Memory B cell (primary cell): ENCODE measurements at regions not wholly inside any gene's neighbourhood (a gene's known extent, or its start where the extent isn't known, plus 50 kb on each side); places are given as distances from the start of the nearest gene placed in this dataset.
"Not testable (repeated sequence)": the region's sequence is repeated elsewhere in the genome, so short reads cannot be mapped to it uniquely, and the experiment has no call there.

Source experiments
- ATAC-seq: fragments of 150-1000 bp; cut with Tn5 transposase; 2 replicates; pipeline ENCODE4 v1.10.0; 2021; ENCODE audit warnings: low read depth, mild to moderate bottlenecking, moderate library complexity
- DNase-seq, 2 donors: peaks; one replicate each; pipeline ENCODE4 v3.0.0; 2022; ENCODE audit warnings: low spot score in 2 of 2
- H3K27ac Mint-ChIP-seq: one replicate; pipeline ENCODE4 v1.8.0; 2022; ENCODE audit warnings: mild to moderate bottlenecking, moderate library complexity, mixed read lengths
- H3K27me3 Mint-ChIP-seq: one replicate; pipeline ENCODE4 v1.8.0; 2022; ENCODE audit warnings: mixed read lengths
- H3K36me3 Mint-ChIP-seq: one replicate; pipeline ENCODE4 v1.8.0; 2022; ENCODE audit warnings: mild to moderate bottlenecking, mixed read lengths
- H3K4me1 Mint-ChIP-seq: one replicate; pipeline ENCODE4 v1.8.0; 2022; ENCODE audit warnings: mixed read lengths
- H3K4me3 Mint-ChIP-seq: one replicate; pipeline ENCODE4 v1.8.0; 2022; ENCODE audit warnings: mild to moderate bottlenecking, moderate library complexity, mixed read lengths
- H3K9me3 Mint-ChIP-seq: one replicate; pipeline ENCODE4 v1.8.0; 2022; ENCODE audit warnings: mixed read lengths

DNA sequence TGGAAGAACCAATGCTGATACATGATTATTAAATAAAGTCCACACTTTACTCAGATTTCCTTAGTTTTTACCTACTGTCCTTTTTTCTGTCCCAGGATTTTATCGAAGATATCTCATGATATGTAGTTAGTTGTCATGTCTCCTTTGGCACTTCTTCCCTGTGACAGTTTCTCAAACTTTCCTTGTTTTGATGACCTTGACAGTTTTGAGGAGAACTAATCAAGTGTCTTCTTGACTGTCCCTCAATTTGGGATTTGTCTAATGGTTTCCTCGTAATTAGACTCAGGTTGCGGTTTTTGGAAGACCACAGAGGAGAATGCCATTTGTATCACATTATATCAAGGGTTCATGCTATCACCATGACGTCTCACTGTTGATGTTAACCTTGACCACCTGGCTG lies 483.1 kb upstream of the ZNF608 start:
- Mint-ChIP-seq H3K4me1 (peaks cover 3% of the 10 kb centered on the region), H3K27ac (no peak overlapping the region)
- no peak for DNase-seq

DNA sequence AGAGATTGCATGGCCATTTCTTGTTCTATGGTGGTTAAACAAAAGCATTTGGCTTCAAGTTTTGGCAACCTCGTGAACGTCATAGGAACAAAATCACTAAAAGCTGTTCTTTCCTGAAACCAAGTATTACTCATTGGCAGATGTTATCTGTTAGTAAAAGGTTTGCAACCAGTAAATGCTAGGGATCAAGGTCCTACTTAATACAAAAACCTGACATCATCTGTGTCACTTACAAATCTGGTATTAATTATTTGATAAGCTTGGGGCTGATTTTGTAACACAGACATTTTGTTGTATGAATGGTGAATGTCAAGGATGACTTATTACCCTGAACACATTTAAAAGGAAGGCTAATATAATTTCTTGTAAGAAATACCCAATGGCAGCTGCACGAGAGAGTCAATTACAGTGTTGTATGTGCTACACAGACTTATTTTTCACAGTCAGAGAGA lies 486.4 kb upstream of the ZNF608 start:
- Mint-ChIP-seq H3K36me3 (no peaks in the 10 kb centered on the region), H3K4me1 (peaks cover 8% of the 10 kb centered on the region), H3K4me3 (no peak overlapping the region), H3K9me3 (peaks cover 2% of the 10 kb centered on the region), H3K27ac (no peak overlapping the region), H3K27me3 (no peaks in the 10 kb centered on the region)
- DNase-seq (no peak), ATAC-seq (no peak)

More for the DNA sequence above, 483.1 kb upstream of the ZNF608 start:
- peaks cover 2% of the 10 kb centered on the region for H3K9me3 Mint-ChIP-seq
- ATAC-seq = no peak
- H3K36me3 Mint-ChIP-seq = no peaks in the 10 kb centered on the region
- no peak overlapping the region for H3K4me3 Mint-ChIP-seq
- no peaks in the 10 kb centered on the region for H3K27me3 Mint-ChIP-seq

DNA sequence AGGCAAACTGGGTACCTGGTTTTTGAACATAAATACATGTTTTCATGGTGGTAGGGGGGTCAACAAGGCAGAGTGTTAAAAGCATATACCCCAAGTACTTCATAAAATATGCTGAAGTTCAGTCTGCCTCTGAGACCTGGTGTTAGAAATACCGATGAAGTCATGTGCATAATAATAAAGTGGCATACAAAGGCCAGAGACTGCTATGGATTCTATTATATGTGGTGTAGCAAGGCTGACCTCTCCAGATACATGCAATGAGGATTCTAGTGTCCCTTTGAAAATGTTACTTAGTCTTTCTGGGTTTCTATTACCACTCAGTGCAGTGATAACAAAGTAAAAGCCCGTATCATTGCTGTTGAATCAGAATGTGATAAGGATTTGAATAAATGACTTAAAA lies 487.5 kb upstream of the ZNF608 start:
- DNase-seq (no peak), ATAC-seq (no peak)
- H3K4me1 Mint-ChIP-seq = peaks cover 5% of the 10 kb centered on the region
- H3K27me3 Mint-ChIP-seq = no peaks in the 10 kb centered on the region
- H3K9me3 Mint-ChIP-seq = peaks cover 2% of the 10 kb centered on the region
- no peak overlapping the region for H3K27ac Mint-ChIP-seq
- no peaks in the 10 kb centered on the region for H3K36me3 Mint-ChIP-seq
- no peak overlapping the region for H3K4me3 Mint-ChIP-seq

DNA sequence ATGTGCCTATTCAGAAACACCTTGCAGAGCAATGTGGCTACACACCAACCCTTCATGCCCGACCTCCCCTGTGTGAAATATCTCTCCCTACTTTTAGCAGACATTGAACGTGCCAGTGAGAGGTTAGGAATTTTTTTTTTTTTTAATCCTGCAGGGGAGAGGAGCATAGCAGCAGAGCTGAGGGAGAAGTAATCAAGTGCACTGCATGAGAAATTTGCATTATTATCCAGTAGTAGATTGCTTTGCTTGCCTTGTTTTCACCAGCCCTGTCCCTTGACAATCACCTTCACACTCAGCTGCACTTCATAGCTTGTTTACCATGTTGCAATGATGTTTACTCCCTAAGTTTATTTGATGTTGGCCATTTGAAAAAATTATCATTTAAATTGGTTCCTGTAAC lies 489.6 kb upstream of the ZNF608 start:
- Mint-ChIP-seq H3K27me3 (no peaks in the 10 kb centered on the region), H3K9me3 (peaks cover 2% of the 10 kb centered on the region), H3K4me3 (no peak overlapping the region), H3K4me1 (peaks cover 5% of the 10 kb centered on the region), H3K36me3 (no peaks in the 10 kb centered on the region), H3K27ac (no peak overlapping the region)
- ATAC-seq (no peak), DNase-seq (no peak)

DNA sequence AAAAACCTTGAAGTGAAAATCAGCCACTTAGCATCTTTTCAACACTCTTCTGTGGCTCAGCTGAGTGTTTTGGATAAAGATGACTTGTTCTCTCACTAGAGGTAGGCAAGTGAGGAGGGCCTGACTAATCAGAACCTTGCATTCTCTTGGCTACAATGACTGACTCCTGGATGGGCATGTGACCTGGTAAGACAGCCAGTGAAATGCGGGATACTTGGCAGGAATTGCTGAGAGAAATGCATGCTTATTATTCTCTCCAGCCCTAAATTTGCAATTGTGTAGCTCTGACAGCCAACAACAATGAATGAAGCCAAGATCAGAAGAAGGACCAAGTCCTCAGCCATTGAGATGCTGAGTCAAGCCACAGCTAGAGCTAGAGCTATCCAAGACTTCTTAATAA lies 490.5 kb upstream of the ZNF608 start:
- ATAC-seq = no peak
- peaks cover 1% of the 10 kb centered on the region for H3K36me3 Mint-ChIP-seq
- peaks cover 3% of the 10 kb centered on the region for H3K9me3 Mint-ChIP-seq
- peaks cover 5% of the 10 kb centered on the region for H3K4me1 Mint-ChIP-seq
- no peaks in the 10 kb centered on the region for H3K27me3 Mint-ChIP-seq
- no peak overlapping the region for H3K27ac Mint-ChIP-seq
- no peak for DNase-seq
- no peak overlapping the region for H3K4me3 Mint-ChIP-seq

DNA sequence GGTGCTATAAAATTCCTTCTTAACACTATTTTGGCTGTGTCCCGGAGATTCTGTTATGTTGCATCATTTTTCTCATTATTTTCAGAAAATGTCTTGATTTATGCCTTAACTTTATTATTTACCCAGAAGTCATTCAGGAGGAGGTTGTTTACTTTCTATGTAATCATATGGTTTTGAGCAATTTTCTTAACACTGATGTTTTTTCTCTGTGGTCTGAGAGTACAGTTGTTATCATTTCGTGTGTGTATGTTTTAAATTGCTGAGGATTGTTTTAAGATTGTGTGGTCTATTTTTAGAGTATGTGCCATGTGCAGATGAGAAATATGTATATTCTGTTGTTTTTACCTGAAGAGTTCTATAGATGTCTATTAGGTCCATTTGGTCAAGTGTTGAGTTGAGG lies 498.1 kb upstream of the ZNF608 start:
- no peak for ATAC-seq

DNA sequence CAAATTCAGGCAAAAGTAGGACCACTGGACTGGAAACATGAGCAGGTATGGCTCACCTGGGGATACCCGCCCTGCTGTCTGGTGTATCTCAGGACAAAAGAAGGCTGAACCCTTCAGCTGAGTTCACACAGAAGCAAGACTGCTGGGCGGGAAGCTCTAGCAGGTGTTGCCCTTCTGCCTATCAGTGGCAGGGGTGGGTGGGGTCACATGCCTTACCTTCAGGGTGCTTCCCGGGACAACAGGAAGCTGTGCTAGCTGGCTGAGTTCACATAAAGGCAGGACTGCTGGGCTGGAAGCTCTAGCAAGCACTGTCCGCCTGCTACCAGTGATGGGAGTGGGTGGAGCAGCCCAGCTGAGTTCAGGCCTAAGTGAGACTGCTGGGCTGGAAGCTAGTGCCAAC lies 498.8 kb upstream of the ZNF608 start:
- no peak overlapping the region for H3K4me3 Mint-ChIP-seq
- H3K27me3 Mint-ChIP-seq = no peaks in the 10 kb centered on the region
- ATAC-seq (no peak), DNase-seq (no peak)
- peaks cover 1% of the 10 kb centered on the region for H3K36me3 Mint-ChIP-seq
- no peaks in the 10 kb centered on the region for H3K4me1 Mint-ChIP-seq
- peaks cover 5% of the 10 kb centered on the region for H3K9me3 Mint-ChIP-seq
- no peak overlapping the region for H3K27ac Mint-ChIP-seq

More for the DNA sequence above, 498.1 kb upstream of the ZNF608 start:
- Mint-ChIP-seq H3K36me3 (peaks cover 1% of the 10 kb centered on the region), H3K9me3 (peaks cover 5% of the 10 kb centered on the region), H3K27me3 (no peaks in the 10 kb centered on the region), H3K4me3 (no peak overlapping the region), H3K4me1 (no peaks in the 10 kb centered on the region), H3K27ac (no peak overlapping the region)
- no peak for DNase-seq

- Mint-ChIP-seq H3K27ac (no peak overlapping the region), H3K27me3 (no peaks in the 10 kb centered on the region), H3K4me1 (no peaks in the 10 kb centered on the region), H3K4me3 (no peak overlapping the region), H3K9me3 (peaks cover 5% of the 10 kb centered on the region), H3K36me3 (peaks cover 5% of the 10 kb centered on the region)
- DNase-seq (no peak), ATAC-seq (no peak)
Measured at GRCh38 chr5:125249400-125249799, 503.0 kb upstream of the ZNF608 start.

GRCh38 chr5:125251703-125252102 lies 505.3 kb upstream of the ZNF608 start:
- ATAC-seq (no peak), DNase-seq (no peak)
- Mint-ChIP-seq H3K36me3 (peaks cover 8% of the 10 kb centered on the region), H3K27ac (no peak overlapping the region), H3K27me3 (no peaks in the 10 kb centered on the region), H3K4me3 (no peak overlapping the region), H3K4me1 (no peaks in the 10 kb centered on the region), H3K9me3 (peaks cover 9% of the 10 kb centered on the region)

DNA sequence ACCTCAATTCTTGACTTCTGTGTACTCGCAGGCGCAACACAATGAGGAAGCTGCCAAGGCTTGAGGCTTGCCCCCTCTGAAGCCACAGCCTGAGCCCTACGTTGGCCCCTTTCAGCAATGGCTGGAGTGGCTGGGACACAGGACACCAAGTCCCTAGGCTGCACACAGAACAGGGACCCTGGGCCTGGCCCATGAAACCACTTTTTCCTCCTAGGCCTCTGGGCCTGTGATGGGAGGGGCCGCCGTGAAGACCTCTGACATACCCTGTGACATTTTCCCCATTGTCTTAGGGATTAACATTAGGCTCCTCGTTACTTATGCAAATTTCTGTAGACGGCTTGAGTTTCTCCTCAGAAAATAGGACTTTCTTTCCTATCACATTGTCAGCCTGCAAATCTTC lies 507.2 kb upstream of the ZNF608 start:
- H3K27me3 Mint-ChIP-seq, H3K27ac Mint-ChIP-seq, ATAC-seq, H3K36me3 Mint-ChIP-seq, H3K4me1 Mint-ChIP-seq, H3K4me3 Mint-ChIP-seq, H3K9me3 Mint-ChIP-seq, DNase-seq: not testable (repeated sequence)

DNA sequence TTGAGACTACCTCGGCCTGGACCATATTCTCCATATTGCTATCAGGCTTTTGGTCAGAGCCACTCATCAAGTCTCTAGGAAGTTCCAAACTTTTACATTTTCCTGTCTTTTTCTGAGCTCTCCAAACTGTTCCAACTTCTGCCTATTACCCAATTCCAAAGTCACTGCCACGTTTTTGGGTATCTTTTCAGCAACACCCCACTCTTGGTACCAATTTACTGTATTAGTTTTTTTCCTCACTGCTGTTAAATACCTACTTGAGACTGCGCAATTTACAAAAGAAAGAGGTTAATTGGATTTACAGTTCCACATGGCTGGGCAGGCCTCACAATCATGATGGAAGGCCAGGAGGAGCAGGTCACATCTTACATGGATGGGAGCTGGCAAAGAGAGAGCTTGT lies 507.8 kb upstream of the ZNF608 start:
- Mint-ChIP-seq H3K27me3 (no peaks in the 10 kb centered on the region), H3K9me3 (peaks cover 7% of the 10 kb centered on the region), H3K27ac (no peak overlapping the region), H3K4me1 (no peaks in the 10 kb centered on the region), H3K36me3 (peaks cover 8% of the 10 kb centered on the region), H3K4me3 (no peak overlapping the region)
- ATAC-seq = no peak
- no peak for DNase-seq

- ATAC-seq (no peak), DNase-seq (no peak)
- Mint-ChIP-seq H3K9me3 (peaks cover 8% of the 10 kb centered on the region), H3K27me3 (no peaks in the 10 kb centered on the region), H3K27ac (no peak overlapping the region), H3K36me3 (peaks cover 10% of the 10 kb centered on the region), H3K4me1 (no peaks in the 10 kb centered on the region), H3K4me3 (no peak overlapping the region)
Measured at GRCh38 chr5:125256296-125256695, 509.9 kb upstream of the ZNF608 start.

DNA sequence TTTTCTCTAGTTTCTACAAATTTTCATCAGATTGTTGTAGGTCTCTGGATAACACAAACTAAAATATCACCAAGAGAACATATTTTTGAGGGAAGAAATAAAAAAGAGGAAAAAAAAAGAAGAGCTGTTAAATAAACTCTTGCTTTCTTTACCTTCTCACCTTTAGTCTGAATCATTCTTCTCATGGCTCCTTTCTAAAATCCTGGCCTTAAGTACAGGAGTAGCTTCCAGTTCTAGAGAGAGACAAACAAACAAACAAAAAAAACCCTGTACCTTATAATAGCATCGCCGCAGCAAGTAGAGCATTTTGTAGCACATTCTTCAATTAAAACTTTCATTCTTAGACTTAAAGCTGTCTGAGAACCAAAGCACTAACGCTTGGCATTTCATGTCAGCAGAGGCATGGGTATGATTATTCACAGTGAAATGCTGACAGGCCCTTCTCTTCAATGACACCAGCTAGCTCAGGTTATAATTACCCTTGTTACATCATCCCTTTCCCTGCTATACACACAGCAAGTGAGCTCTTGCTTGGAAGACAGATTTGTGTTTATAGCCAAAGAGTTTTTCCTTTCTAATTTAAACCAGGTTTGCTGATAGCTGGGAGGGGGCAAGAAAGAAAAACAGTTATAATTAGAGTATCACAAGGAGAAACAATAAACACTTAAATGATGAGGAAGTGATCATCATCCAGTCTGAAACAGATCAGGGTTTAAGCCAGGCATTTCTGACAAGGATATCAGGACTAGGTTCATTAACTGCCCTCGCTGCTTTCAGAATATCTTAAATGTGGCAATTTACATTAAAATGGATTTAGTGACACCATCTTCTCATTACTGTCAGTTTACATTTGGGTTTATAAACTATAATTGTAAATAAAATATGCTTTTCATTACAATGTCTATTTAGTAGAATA lies 510.9 kb upstream of the ZNF608 start:
- Mint-ChIP-seq H3K36me3 (peaks cover 10% of the 10 kb centered on the region), H3K4me1 (no peaks in the 10 kb centered on the region), H3K27ac (no peak overlapping the region), H3K9me3 (peaks cover 8% of the 10 kb centered on the region), H3K4me3 (no peak overlapping the region), H3K27me3 (no peaks in the 10 kb centered on the region)
- ATAC-seq (no peak), DNase-seq (no peak)

GRCh38 chr5:125257997-125258396 lies 511.6 kb upstream of the ZNF608 start:
- Mint-ChIP-seq H3K4me3 (no peak overlapping the region), H3K27me3 (no peaks in the 10 kb centered on the region), H3K36me3 (peaks cover 10% of the 10 kb centered on the region), H3K4me1 (no peaks in the 10 kb centered on the region), H3K27ac (no peak overlapping the region), H3K9me3 (peaks cover 8% of the 10 kb centered on the region)
- ATAC-seq (no peak), DNase-seq (no peak)

DNA sequence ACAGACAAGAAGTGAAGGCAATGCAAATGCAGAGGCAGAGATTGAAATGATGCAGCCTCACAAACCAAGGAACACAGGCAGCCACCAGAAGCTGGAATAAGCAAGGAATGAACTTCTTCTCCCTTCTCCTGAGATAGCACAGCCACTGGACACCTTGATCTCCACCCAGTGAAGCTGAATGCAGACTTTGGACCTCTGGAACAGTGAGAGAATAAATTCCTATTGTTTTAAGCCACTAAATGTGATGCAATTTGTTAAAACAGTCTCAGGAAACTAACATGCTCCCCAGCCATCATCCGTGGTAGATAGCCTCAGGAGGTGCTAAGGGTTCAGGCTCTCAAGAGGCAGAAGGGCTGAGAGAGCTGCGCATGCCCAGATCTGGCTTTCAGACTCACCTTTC lies 512.2 kb upstream of the ZNF608 start:
- Mint-ChIP-seq H3K27me3 (no peaks in the 10 kb centered on the region), H3K4me1 (no peaks in the 10 kb centered on the region), H3K36me3 (peaks cover 10% of the 10 kb centered on the region), H3K27ac (no peak overlapping the region), H3K9me3 (peaks cover 8% of the 10 kb centered on the region), H3K4me3 (no peak overlapping the region)
- ATAC-seq = no peak
- no peak for DNase-seq
